ENCODE measurements at regions not wholly inside any gene's neighbourhood (a gene's known extent, or its start where the extent isn't known, plus 50 kb on each side); places are given as distances from the start of the nearest gene placed in this dataset.
A peak's percentile ranks its signal among the peaks of the same experiment; 100 is the strongest.

DNA sequence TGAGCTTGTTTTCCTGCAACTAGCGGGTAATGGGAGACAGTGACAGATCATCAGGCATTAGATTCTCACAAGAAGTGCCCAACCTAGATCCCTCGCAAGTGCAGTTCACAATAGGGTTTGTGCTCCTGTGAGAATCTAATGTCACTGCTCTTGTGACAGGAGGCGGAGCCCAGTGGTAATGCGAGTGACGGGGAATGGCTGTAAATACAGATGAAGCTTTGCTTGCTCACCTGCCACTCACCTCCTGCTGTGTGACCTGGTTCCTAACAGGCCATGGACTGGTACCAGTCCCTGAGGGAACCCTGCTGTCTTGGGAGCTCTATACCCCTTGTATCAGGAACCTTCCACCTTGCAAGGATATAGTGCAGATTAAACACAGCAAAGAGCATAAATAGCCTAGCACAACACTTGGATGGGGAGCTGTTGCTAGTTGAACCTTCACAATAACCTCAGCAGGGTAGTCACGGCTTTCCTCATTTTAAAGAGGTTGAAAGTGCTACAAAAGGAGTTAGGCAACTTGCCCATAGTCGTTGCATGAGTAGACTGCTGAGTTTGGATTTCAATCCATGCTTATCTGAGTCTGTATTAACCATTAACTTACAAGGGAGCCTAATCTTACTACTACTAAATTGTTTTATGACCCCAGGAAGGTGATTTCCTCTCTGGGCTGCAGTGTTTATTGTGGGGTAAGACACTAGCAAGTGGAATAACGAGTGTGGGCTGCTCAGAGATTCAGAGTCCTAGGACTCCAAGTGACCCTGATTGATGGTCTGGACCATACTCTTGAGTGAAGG, 156.6 kb upstream of the ZFHX3 start:
- WGBS (ENCODE audit: insufficient coverage) = 94% methylated on average over 5 of the region's 8 CpGs
- peaks cover 5% of the 10 kb centered on the region for H3K4me1 ChIP-seq (ENCODE audit: control insufficient read depth, insufficient read depth, low read length)
- H3K9me3 ChIP-seq (replicated peaks; ENCODE audit: control insufficient read depth, low read depth, low read length) = no peaks in the 10 kb centered on the region
- H3K27ac ChIP-seq (ENCODE audit: low read length) = no peak overlapping the region
- DNase-seq = no peak
- no peaks in the 10 kb centered on the region for H3K36me3 ChIP-seq (ENCODE audit: control insufficient read depth, insufficient read depth, low read length)
- H3K4me3 ChIP-seq (ENCODE audit: low read length) = no peak overlapping the region
- no peaks in the 10 kb centered on the region for H3K27me3 ChIP-seq (ENCODE audit: control insufficient read depth, insufficient read depth, low read length)

DNA sequence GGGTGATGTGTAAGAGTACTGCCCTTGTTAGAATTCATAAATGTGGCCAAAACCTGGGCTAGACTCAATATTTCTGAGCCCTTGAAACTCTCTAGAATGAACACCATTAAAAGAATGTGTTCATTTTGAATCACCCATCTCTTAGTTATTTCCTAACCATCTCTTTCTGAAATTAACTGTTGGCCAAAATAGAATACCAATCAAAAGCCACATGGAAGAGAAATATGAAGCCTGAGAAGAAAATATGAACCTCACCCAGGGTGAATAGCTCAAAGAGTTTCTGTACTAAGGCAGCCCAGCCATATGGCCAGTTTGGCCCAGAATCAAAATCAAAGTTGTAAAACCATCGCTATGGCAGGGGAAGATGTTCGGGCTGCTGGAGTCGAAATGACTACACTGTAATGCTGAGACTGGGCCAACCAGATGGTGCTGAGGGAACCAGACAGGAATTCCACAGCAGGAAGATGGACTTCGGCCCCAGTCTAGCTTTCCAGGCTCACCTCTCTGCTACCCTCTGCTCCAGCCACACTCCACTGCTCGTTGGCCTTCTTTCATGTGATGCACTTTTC, 154.3 kb upstream of the ZFHX3 start:
- H3K9me3 ChIP-seq (replicated peaks; ENCODE audit: control insufficient read depth, low read depth, low read length) = no peaks in the 10 kb centered on the region
- no peaks in the 10 kb centered on the region for H3K36me3 ChIP-seq (ENCODE audit: control insufficient read depth, insufficient read depth, low read length)
- H3K27ac ChIP-seq (ENCODE audit: low read length) = no peak overlapping the region
- H3K27me3 ChIP-seq (ENCODE audit: control insufficient read depth, insufficient read depth, low read length) = no peaks in the 10 kb centered on the region
- peak; percentile 88 for DNase-seq
- peaks cover 5% of the 10 kb centered on the region for H3K4me1 ChIP-seq (ENCODE audit: control insufficient read depth, insufficient read depth, low read length)
- WGBS (ENCODE audit: insufficient coverage) = 13% methylated on average over 5 of the region's 5 CpGs
- no peak overlapping the region for H3K4me3 ChIP-seq (ENCODE audit: low read length)

DNA sequence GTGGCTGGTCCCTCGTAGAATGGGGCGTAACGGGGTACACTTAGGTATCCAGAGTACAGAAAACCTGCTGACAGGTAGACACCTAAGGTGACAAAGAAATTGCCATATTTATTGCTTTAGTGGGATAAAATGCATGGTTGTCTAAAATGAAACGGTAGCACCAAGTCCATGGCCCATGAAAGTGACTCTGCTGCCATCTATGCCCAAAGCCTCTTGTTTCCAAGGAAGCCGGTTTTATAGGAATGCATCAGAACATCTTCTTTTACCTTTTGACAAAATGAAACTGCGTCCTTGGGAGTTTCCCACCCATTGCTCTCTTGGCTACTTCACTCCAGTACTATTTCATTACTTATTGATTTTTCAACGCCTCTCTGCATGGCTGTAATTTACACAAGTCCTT, 151.3 kb upstream of the ZFHX3 start:
- Histone ChIP-seq H3K27me3 (ENCODE audit: control insufficient read depth, insufficient read depth, low read length) (no peaks in the 10 kb centered on the region), H3K27ac (ENCODE audit: low read length) (no peak overlapping the region), H3K36me3 (ENCODE audit: control insufficient read depth, insufficient read depth, low read length) (no peaks in the 10 kb centered on the region), H3K9me3 (replicated peaks; ENCODE audit: control insufficient read depth, low read depth, low read length) (no peaks in the 10 kb centered on the region), H3K4me3 (ENCODE audit: low read length) (no peak overlapping the region), H3K4me1 (ENCODE audit: control insufficient read depth, insufficient read depth, low read length) (peaks cover 5% of the 10 kb centered on the region)
- 88% methylated on average over 4 of the region's 7 CpGs for WGBS (ENCODE audit: insufficient coverage)
- DNase-seq = no peak

DNA sequence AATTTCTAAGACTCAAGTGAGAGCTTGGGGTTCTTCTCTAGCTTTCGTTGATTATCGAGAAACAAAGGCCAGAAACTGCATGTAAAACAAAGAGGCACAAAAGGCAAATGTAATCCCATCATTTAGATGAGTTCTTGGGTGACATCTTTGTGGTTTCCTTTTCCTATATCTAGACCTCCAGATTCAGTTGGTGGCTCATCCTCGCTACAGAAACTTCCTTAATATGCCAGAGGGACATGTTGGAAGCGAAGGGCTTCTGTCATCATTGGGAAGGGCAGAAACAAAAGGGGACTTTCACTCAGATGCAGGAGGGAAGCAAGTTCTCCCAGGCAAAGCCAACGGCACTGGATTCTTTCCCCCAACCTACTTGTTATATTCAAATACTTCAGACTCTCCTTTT, 150.6 kb upstream of the ZFHX3 start:
- Histone ChIP-seq H3K4me1 (ENCODE audit: control insufficient read depth, insufficient read depth, low read length) (peaks cover 5% of the 10 kb centered on the region), H3K36me3 (ENCODE audit: control insufficient read depth, insufficient read depth, low read length) (no peaks in the 10 kb centered on the region), H3K27ac (ENCODE audit: low read length) (no peak overlapping the region), H3K27me3 (ENCODE audit: control insufficient read depth, insufficient read depth, low read length) (no peaks in the 10 kb centered on the region), H3K4me3 (ENCODE audit: low read length) (no peak overlapping the region), H3K9me3 (replicated peaks; ENCODE audit: control insufficient read depth, low read depth, low read length) (no peaks in the 10 kb centered on the region)
- WGBS (ENCODE audit: insufficient coverage) = 100% methylated on average over 2 of the region's 5 CpGs
- DNase-seq = no peak

DNA sequence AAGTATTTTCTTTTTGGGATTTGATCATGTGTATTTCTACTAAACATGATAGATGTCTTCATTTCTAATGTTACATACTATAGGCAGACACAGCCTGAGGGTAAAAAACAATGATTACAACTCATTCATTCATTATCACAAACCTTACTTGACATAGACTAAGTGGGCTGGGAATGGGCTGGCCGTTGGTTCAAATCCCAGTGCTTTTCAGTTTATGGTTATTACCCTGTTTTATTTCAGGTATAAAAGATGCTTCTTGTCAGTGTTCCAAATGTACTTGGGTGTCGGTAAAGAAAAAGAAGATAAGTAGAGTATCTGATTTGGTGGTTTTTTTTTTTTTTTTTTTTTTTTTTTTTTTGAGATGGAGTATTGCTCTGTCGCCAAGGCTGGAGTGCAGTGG, 149.7 kb upstream of the ZFHX3 start:
- H3K27me3 ChIP-seq (ENCODE audit: control insufficient read depth, insufficient read depth, low read length) = peaks cover 4% of the 10 kb centered on the region
- H3K4me1 ChIP-seq (ENCODE audit: control insufficient read depth, insufficient read depth, low read length) = peaks cover 4% of the 10 kb centered on the region
- H3K9me3 ChIP-seq (replicated peaks; ENCODE audit: control insufficient read depth, low read depth, low read length) = no peaks in the 10 kb centered on the region
- no peaks in the 10 kb centered on the region for H3K36me3 ChIP-seq (ENCODE audit: control insufficient read depth, insufficient read depth, low read length)
- no CpG with 5 or more reads among the region's 3 CpGs for WGBS (ENCODE audit: insufficient coverage)
- DNase-seq = no peak
- H3K4me3 ChIP-seq (ENCODE audit: low read length) = no peak overlapping the region
- no peak overlapping the region for H3K27ac ChIP-seq (ENCODE audit: low read length)

DNA sequence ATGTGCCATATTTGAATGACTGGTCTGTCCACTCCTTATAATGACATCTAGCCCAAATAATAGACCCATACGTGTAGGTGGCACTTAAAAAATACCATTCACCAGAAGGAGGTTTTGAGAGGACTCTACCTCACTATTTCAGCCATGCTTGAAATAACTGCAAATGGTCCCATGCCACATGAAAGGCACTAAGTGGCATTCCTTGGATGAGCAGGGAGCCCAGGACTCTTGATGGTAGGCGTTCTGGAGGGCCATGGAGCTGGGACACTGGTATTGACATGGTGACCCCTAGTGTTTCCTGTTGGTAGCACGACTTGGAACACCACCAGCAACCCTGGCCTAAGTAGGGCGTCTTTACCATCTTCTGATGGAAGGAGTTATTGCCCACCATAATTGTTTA, 148.7 kb upstream of the ZFHX3 start:
- DNase-seq = peak; percentile 54
- no peak overlapping the region for H3K27ac ChIP-seq (ENCODE audit: low read length)
- 55% methylated on average over 1 of the region's 4 CpGs for WGBS (ENCODE audit: insufficient coverage)

DNA sequence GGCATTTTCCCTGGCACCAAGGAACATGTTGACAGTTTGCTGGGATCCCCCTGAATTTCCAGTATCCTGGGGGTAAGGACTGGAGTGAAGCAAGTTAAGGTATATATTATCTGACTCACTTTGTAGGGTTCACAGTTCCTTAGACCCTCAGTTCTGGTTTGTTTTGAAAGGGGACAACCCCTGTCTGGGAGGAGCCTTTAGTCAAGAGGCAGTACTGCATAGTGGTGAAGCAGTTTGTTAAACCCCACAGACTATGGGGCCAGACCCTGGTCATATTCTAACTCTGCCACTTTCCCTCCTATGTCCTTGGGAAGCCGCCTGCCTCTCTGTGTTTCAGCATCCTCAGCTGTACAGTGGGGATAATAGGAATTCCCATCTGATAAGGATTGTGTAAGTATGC, 145.5 kb upstream of the ZFHX3 start:
- no CpG with 5 or more reads among the region's 1 CpG for WGBS (ENCODE audit: insufficient coverage)
- H3K36me3 ChIP-seq (ENCODE audit: control insufficient read depth, insufficient read depth, low read length) = no peaks in the 10 kb centered on the region
- no peak overlapping the region for H3K27ac ChIP-seq (ENCODE audit: low read length)
- DNase-seq = no peak
- peaks cover 18% of the 10 kb centered on the region for H3K4me1 ChIP-seq (ENCODE audit: control insufficient read depth, insufficient read depth, low read length)
- no peaks in the 10 kb centered on the region for H3K9me3 ChIP-seq (replicated peaks; ENCODE audit: control insufficient read depth, low read depth, low read length)
- H3K4me3 ChIP-seq (ENCODE audit: low read length) = no peak overlapping the region
- peaks cover 4% of the 10 kb centered on the region for H3K27me3 ChIP-seq (ENCODE audit: control insufficient read depth, insufficient read depth, low read length)

More for the DNA sequence above, 148.7 kb upstream of the ZFHX3 start:
- peaks cover 8% of the 10 kb centered on the region for H3K4me1 ChIP-seq (ENCODE audit: control insufficient read depth, insufficient read depth, low read length)
- H3K36me3 ChIP-seq (ENCODE audit: control insufficient read depth, insufficient read depth, low read length) = no peaks in the 10 kb centered on the region
- H3K9me3 ChIP-seq (replicated peaks; ENCODE audit: control insufficient read depth, low read depth, low read length) = no peaks in the 10 kb centered on the region
- no peak overlapping the region for H3K4me3 ChIP-seq (ENCODE audit: low read length)
- H3K27me3 ChIP-seq (ENCODE audit: control insufficient read depth, insufficient read depth, low read length) = peaks cover 4% of the 10 kb centered on the region

DNA sequence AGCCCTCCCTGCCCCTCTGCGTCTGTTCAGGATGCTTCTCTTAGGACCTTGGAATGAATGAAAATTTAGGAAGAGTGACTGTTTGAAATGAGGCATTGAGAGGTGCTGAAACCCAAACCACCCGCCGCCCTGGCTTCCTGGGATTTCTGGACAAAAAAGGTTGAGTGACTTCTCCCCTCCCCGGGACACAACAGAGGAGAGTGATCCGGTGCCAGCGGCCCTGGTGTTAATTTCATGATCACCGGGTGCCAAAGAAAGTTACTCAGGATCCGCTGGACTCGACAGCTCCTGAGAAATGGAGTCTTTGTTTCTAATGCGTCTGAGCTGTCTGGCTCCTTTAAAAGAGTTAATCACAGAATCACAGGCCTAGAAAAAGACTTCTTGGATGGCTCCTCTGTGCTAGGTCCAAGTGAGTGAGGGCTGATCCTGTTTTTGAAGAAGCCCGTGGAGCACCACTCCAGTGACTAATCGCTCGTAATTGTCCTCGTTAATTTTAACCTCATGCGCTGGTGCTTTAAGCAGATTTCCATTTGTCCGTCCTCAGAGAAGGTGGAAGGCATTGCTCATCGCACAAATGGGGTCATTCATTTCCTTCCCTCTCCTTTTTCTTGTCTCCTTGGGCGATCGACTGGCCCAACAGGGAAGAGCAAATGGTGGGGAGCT, 144.4 kb upstream of the ZFHX3 start:
- WGBS (ENCODE audit: insufficient coverage) = 56% methylated on average over 14 of the region's 19 CpGs
- no peaks in the 10 kb centered on the region for H3K36me3 ChIP-seq (ENCODE audit: control insufficient read depth, insufficient read depth, low read length)
- peaks cover 4% of the 10 kb centered on the region for H3K27me3 ChIP-seq (ENCODE audit: control insufficient read depth, insufficient read depth, low read length)
- peak; percentile 57 for DNase-seq
- H3K4me3 ChIP-seq (ENCODE audit: low read length) = no peak overlapping the region
- H3K4me1 ChIP-seq (ENCODE audit: control insufficient read depth, insufficient read depth, low read length) = peaks cover 18% of the 10 kb centered on the region
- no peaks in the 10 kb centered on the region for H3K9me3 ChIP-seq (replicated peaks; ENCODE audit: control insufficient read depth, low read depth, low read length)
- no peak overlapping the region for H3K27ac ChIP-seq (ENCODE audit: low read length)

DNA sequence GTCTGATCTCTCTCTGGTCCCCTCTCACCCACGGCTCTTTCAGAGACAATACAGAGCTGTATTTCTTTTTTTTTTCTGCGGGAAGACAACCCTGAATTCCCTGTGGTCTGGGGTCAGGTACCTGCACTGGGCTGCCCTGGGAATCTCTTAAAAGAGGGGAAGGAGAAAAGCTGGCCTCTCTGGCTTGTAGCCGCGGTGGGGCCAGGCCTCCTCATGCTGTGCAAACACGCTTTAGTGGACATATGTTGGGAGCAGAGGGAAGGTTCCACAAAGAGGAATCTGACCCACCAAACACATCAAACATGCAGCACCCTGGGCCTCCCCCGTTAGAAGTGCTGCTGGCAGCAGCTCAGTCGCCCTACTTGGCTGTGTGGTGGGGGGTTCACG, 143.7 kb upstream of the ZFHX3 start:
- Histone ChIP-seq H3K4me1 (ENCODE audit: control insufficient read depth, insufficient read depth, low read length) (peaks cover 18% of the 10 kb centered on the region), H3K9me3 (replicated peaks; ENCODE audit: control insufficient read depth, low read depth, low read length) (no peaks in the 10 kb centered on the region), H3K36me3 (ENCODE audit: control insufficient read depth, insufficient read depth, low read length) (no peaks in the 10 kb centered on the region), H3K27me3 (ENCODE audit: control insufficient read depth, insufficient read depth, low read length) (peaks cover 4% of the 10 kb centered on the region), H3K4me3 (ENCODE audit: low read length) (no peak overlapping the region), H3K27ac (ENCODE audit: low read length) (no peak overlapping the region)
- WGBS (ENCODE audit: insufficient coverage) = no CpG with 5 or more reads among the region's 8 CpGs
- no peak for DNase-seq
